ENCODE measurements at regions not wholly inside any gene's neighbourhood (a gene's known extent, or its start where the extent isn't known, plus 50 kb on each side); places are given as distances from the start of the nearest gene placed in this dataset.

- no peaks in the 10 kb centered on the region for H3K4me1 Mint-ChIP-seq (ENCODE audit: low read depth)
- TF ChIP-seq CTCF (IDR thresholded peaks at IDR 0.05) = no peak
- intact Hi-C loops (cut with DNase I, micrococcal nuclease) = no loop called here
- CTCF ChIA-PET = no interaction called here
- H3K36me3 Mint-ChIP-seq (ENCODE audit: low read depth) = no peaks in the 10 kb centered on the region
- H3K27ac Mint-ChIP-seq = no peak overlapping the region
- H3K4me3 Mint-ChIP-seq = no peak overlapping the region
- POLR2A ChIA-PET = no interaction called here
- H3K4me1 ChIP-seq (ENCODE audit: insufficient read depth, low read length) = no peaks in the 10 kb centered on the region
- no peak for ATAC-seq (ENCODE audit: poor library complexity)
- H3K9me3 Mint-ChIP-seq = peaks cover 12% of the 10 kb centered on the region
- DNase-seq = no peak
- no peak overlapping the region for H3K4me3 ChIP-seq (ENCODE audit: low read length)
- no peaks in the 10 kb centered on the region for H3K36me3 ChIP-seq (ENCODE audit: insufficient read depth, low read length)
- no peaks in the 10 kb centered on the region for H3K27me3 Mint-ChIP-seq
- no peaks in the 10 kb centered on the region for H3K27me3 ChIP-seq (ENCODE audit: control insufficient read depth in 1 of 2, insufficient read depth in 2 of 2, low read length in 2 of 2)
- H3K9me3 ChIP-seq (ENCODE audit: control insufficient read depth in 1 of 2, insufficient read depth in 1 of 2, low read length in 2 of 2) = peaks cover 0 to 3% of the 10 kb centered on the region in 2 experiments
- no peak overlapping the region for H3K27ac ChIP-seq (ENCODE audit: low read depth in 1 of 2, low read length in 2 of 2)
Measured at GRCh38 chr10:106500925-106501525, 663.5 kb downstream of the SORCS1 start.

- no peak overlapping the region for H3K4me3 Mint-ChIP-seq
Measured at GRCh38 chr10:106500041-106500924, 664.2 kb downstream of the SORCS1 start.

GRCh38 chr10:106499448-106499847 is 665.1 kb downstream of the SORCS1 start:
- H3K9me3 ChIP-seq (ENCODE audit: control insufficient read depth in 1 of 2, insufficient read depth in 1 of 2, low read length in 2 of 2) = no peaks in the 10 kb centered on the region
- ChIA-PET POLR2A (no interaction called here), CTCF (no interaction called here)
- Mint-ChIP-seq H3K36me3 (ENCODE audit: low read depth) (no peaks in the 10 kb centered on the region), H3K4me3 (no peak overlapping the region), H3K27me3 (no peaks in the 10 kb centered on the region), H3K9me3 (peaks cover 12% of the 10 kb centered on the region), H3K27ac (no peak overlapping the region), H3K4me1 (ENCODE audit: low read depth) (no peaks in the 10 kb centered on the region)
- TF ChIP-seq CTCF (IDR thresholded peaks at IDR 0.05) = no peak
- intact Hi-C loops (cut with DNase I, micrococcal nuclease) = no loop called here
- DNase-seq (no peak), ATAC-seq (ENCODE audit: poor library complexity) (no peak)
- no peak overlapping the region for H3K4me3 ChIP-seq (ENCODE audit: low read length)
- H3K27me3 ChIP-seq (ENCODE audit: control insufficient read depth in 1 of 2, insufficient read depth in 2 of 2, low read length in 2 of 2) = no peaks in the 10 kb centered on the region
- H3K36me3 ChIP-seq (ENCODE audit: insufficient read depth, low read length) = no peaks in the 10 kb centered on the region
- no peaks in the 10 kb centered on the region for H3K4me1 ChIP-seq (ENCODE audit: insufficient read depth, low read length)
- no peak overlapping the region for H3K27ac ChIP-seq (ENCODE audit: low read depth in 1 of 2, low read length in 2 of 2)

More at GRCh38 chr10:106500041-106500924, 664.2 kb downstream of the SORCS1 start:
- H3K27ac Mint-ChIP-seq = no peak overlapping the region
- ChIA-PET CTCF (no interaction called here), POLR2A (no interaction called here)
- Histone ChIP-seq H3K4me1 (ENCODE audit: insufficient read depth, low read length) (no peaks in the 10 kb centered on the region), H3K4me3 (ENCODE audit: low read length) (no peak overlapping the region), H3K9me3 (ENCODE audit: control insufficient read depth in 1 of 2, insufficient read depth in 1 of 2, low read length in 2 of 2) (peaks cover 0 to 3% of the 10 kb centered on the region in 2 experiments), H3K27me3 (ENCODE audit: control insufficient read depth in 1 of 2, insufficient read depth in 2 of 2, low read length in 2 of 2) (no peaks in the 10 kb centered on the region), H3K36me3 (ENCODE audit: insufficient read depth, low read length) (no peaks in the 10 kb centered on the region), H3K27ac (ENCODE audit: low read depth in 1 of 2, low read length in 2 of 2) (no peak overlapping the region)
- ATAC-seq (ENCODE audit: poor library complexity) = no peak
- no peak for DNase-seq
- H3K27me3 Mint-ChIP-seq = no peaks in the 10 kb centered on the region
- H3K9me3 Mint-ChIP-seq = peaks cover 11% of the 10 kb centered on the region
- TF ChIP-seq CTCF (IDR thresholded peaks at IDR 0.05) = no peak
- no peaks in the 10 kb centered on the region for H3K4me1 Mint-ChIP-seq (ENCODE audit: low read depth)
- intact Hi-C loops (cut with DNase I, micrococcal nuclease) = no loop called here
- H3K36me3 Mint-ChIP-seq (ENCODE audit: low read depth) = no peaks in the 10 kb centered on the region
